ENCODE measurements at regions not wholly inside any gene's neighbourhood (a gene's known extent, or its start where the extent isn't known, plus 50 kb on each side); places are given as distances from the start of the nearest gene placed in this dataset.

DNA sequence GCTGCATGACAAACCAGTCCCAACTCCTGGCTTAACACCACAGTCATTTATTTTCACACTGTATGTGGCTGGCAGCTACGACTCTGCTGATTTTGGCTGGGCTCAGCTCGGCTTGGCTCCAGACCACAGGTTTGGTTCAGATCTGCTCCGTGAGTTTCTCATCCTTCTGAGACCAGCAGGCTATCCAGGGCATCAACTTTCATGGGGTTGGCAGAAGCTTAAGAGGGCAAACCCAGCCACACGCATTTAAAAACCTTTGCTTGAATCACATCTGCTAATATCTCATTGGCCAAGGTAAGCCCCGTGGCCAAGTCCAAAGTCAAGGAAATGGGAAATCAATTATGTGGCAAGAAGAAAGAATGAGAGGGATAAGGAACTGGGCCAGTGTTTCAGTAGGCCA lies 574.2 kb downstream of the MATN1 start:
- no peak overlapping the region for H3K27ac ChIP-seq
- TF ChIP-seq HOXB5 (CRISPR knock-in tag; IDR thresholded peaks at IDR 0.05) (no peak), ZNF302 (CRISPR knock-in tag; IDR thresholded peaks at IDR 0.05) (no peak), CHD4 (IDR thresholded peaks at IDR 0.05; ENCODE audit: borderline replicate concordance) (no peak), EHF (CRISPR knock-in tag; IDR thresholded peaks at IDR 0.05) (no peak), HOXA7 (CRISPR knock-in tag; IDR thresholded peaks at IDR 0.05) (no peak), BHLHE40 (IDR thresholded peaks at IDR 0.05; ENCODE audit: low read depth, low read length) (no peak), FOSB (CRISPR knock-in tag; IDR thresholded peaks at IDR 0.05) (no peak), TFCP2L1 (CRISPR knock-in tag; IDR thresholded peaks at IDR 0.05) (no peak), CBX2 (IDR thresholded peaks at IDR 0.05; ENCODE audit: borderline replicate concordance, low read depth) (no peak), HEYL (CRISPR knock-in tag; IDR thresholded peaks at IDR 0.05) (no peak), ATOH8 (CRISPR knock-in tag; IDR thresholded peaks at IDR 0.05; ENCODE audit: low read depth) (no peak), SREBF2 (IDR thresholded peaks at IDR 0.05) (no peak), NPAS2 (CRISPR knock-in tag; IDR thresholded peaks at IDR 0.05; ENCODE audit: borderline replicate concordance) (no peak), KDM5A (IDR thresholded peaks at IDR 0.05) (no peak), RFX5 (IDR thresholded peaks at IDR 0.05) (no peak), GATA3 (IDR thresholded peaks at IDR 0.05; ENCODE audit: borderline replicate concordance) (no peak), NR3C1 (IDR thresholded peaks at IDR 0.05) (no peak), E2F6 (IDR thresholded peaks at IDR 0.05; ENCODE audit: borderline replicate concordance, low read depth) (no peak)
- TF ChIP-seq, protein P1, sequence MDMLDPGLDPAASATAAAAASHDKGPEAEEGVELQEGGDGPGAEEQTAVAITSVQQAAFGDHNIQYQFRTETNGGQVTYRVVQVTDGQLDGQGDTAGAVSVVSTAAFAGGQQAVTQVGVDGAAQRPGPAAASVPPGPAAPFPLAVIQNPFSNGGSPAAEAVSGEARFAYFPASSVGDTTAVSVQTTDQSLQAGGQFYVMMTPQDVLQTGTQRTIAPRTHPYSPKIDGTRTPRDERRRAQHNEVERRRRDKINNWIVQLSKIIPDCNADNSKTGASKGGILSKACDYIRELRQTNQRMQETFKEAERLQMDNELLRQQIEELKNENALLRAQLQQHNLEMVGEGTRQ (IDR thresholded peaks at IDR 0.05): no peak
- TF ChIP-seq, protein P2, sequence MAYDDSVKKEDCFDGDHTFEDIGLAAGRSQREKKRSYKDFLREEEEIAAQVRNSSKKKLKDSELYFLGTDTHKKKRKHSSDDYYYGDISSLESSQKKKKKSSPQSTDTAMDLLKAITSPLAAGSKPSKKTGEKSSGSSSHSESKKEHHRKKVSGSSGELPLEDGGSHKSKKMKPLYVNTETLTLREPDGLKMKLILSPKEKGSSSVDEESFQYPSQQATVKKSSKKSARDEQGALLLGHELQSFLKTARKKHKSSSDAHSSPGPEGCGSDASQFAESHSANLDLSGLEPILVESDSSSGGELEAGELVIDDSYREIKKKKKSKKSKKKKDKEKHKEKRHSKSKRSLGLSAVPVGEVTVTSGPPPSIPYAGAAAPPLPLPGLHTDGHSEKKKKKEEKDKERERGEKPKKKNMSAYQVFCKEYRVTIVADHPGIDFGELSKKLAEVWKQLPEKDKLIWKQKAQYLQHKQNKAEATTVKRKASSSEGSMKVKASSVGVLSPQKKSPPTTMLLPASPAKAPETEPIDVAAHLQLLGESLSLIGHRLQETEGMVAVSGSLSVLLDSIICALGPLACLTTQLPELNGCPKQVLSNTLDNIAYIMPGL (CRISPR knock-in tag; IDR thresholded peaks at IDR 0.05; ENCODE audit: borderline replicate concordance): no peak
- no peak overlapping the region for H3K4me2 ChIP-seq
- POLR2A ChIA-PET: no interaction called here
- no peaks in the 10 kb centered on the region for H3K9me3 ChIP-seq
- no peak for FAIRE-seq
- WGBS (ENCODE audit: missing lambda C conversion rate): 7% methylated on average over 3 of the region's 5 CpGs
- CTCF ChIA-PET: interaction anchor here (1.0 kb wide), 1 partner anchor 37 kb away, joined by 4 read pairs; no protein-coding TSS in a partner anchor
- no peak for ATAC-seq
- H3K4me3 ChIP-seq: no peak overlapping the region
- H3K4me1 ChIP-seq: no peaks in the 10 kb centered on the region
- no peak for DNase-seq (ENCODE audit: low read depth in 1 of 2, low spot score in 1 of 2)

DNA sequence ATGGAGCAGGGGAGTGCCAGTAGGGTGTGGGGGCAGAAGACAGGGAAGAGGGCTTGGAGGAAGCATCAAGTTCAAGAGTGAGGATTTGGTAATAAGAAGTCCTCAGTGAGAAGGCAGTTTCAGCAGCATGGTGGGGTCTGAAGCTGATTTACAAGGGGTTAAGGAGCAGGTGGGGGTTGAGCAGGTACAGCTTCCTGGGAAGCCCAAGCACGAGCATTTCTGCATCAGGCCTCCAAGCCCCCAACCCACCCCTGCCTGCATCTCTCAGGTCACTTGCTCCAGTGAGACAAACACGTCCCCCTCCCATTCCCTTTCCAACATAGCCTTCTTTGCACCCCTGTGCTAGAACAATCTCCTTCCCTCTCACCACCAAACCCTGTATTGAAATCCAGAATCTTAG lies 574.7 kb downstream of the MATN1 start:
- no peaks in the 10 kb centered on the region for H3K4me1 ChIP-seq
- no peak for ATAC-seq
- DNase-seq (ENCODE audit: low read depth in 1 of 2, low spot score in 1 of 2): no peak
- CTCF ChIA-PET: interaction anchor here (1.0 kb wide), 1 partner anchor 37 kb away, joined by 4 read pairs; no protein-coding TSS in a partner anchor
- POLR2A ChIA-PET: no interaction called here
- TF ChIP-seq TFCP2L1 (CRISPR knock-in tag; IDR thresholded peaks at IDR 0.05) (no peak), RAD21 (conservative IDR thresholded peaks at IDR 0.05 in 1 of 2, IDR thresholded peaks at IDR 0.05 in 1 of 2) (no peak), CHD4 (IDR thresholded peaks at IDR 0.05; ENCODE audit: borderline replicate concordance) (no peak), CBX2 (IDR thresholded peaks at IDR 0.05; ENCODE audit: borderline replicate concordance, low read depth) (no peak), HOXA7 (CRISPR knock-in tag; IDR thresholded peaks at IDR 0.05) (no peak), CEBPB (IDR thresholded peaks at IDR 0.05) (no peak), MAZ (IDR thresholded peaks at IDR 0.05; ENCODE audit: borderline replicate concordance, low read depth, low read length) (no peak)
- H3K27ac ChIP-seq: no peak overlapping the region
- 0% methylated on average over 2 of the region's 2 CpGs for WGBS (ENCODE audit: missing lambda C conversion rate)
- no peak for FAIRE-seq
- no peak overlapping the region for H3K4me2 ChIP-seq
- no peak overlapping the region for H3K4me3 ChIP-seq
- H3K9me3 ChIP-seq: no peaks in the 10 kb centered on the region
